Hypothalamus (tissue), 51 donors: ENCODE measurements at regions not wholly inside any gene's neighbourhood (a gene's known extent, or its start where the extent isn't known, plus 50 kb on each side); places are given as distances from the start of the nearest gene placed in this dataset.

Experiments used
- DNase-seq, 51 donors: peaks; one replicate each; lab custom pipeline; 2025; lab: John Stamatoyannopoulos, UW

DNA sequence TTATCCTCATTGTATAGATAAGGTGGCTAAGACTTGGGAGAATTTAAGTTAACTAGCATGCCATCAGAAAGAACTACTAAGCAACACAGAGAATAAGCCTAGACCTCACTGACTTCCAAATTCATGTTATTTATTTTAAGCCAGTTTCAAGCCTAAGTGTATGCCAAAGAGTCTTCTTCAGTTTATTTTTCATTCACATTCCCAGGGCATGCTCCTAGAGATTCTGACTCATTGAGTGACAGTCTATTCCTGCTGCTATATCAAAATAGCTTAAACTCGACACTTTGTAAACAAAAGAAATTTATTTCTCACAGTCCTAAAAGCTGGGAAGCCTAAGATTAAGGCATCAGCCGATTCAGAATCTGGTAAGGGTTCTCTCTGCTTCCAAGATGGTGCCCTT, 467.1 kb downstream of the MBD2 start:
- no peak for DNase-seq

- no peak for DNase-seq
These were observed 467.9 kb downstream of the MBD2 start for GRCh38 chr18:53756610-53756972.

- DNase-seq: no peak
These were observed 468.4 kb downstream of the MBD2 start for GRCh38 chr18:53755914-53756609.

DNA sequence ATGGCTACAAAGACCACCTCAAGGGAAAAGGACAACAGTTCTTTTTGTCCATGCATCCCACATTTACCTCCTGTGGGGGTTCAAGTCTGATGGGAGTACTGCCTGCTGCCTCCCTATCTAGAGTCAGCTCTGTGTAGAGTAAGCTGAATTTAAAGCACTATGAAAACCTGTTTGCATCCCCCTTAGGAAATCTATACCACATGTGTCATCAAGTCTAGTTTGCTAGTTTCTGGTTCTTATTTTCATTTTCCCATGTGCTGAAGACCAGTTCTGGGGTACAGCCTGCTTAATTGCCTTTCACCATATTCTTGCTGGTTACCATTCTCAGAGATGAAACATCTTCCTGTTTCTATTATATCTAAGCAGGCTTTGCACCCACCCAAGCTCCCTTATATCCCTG, 470.3 kb downstream of the MBD2 start:
- DNase-seq: no peak

GRCh38 chr18:53753601-53754000, 470.9 kb downstream of the MBD2 start:
- no peak for DNase-seq

GRCh38 chr18:53752781-53753367, 471.6 kb downstream of the MBD2 start:
- no peak for DNase-seq

DNA sequence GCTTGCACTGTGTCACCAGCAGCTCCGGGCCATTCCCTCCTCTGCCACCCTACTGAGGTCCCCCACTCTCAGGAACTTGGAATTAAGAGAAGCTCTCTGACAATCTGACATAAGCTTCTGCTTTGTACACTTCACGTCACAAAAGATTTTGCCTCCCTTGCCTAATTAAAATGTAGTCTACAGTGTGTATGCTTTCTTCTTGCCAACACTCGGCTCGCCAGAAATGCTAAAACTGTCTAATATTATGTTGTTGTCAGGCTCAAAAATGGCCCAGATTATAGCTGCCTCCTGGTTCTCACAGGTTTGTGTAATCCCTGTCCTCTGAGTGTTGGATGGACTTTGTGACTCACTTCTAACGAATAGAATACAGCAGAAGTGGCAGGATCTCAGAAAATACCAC, 474.7 kb downstream of the MBD2 start:
- DNase-seq: no peak

GRCh38 chr18:53747663-53748160, 476.8 kb downstream of the MBD2 start:
- no peak for DNase-seq

GRCh38 chr18:53747210-53747609, 477.3 kb downstream of the MBD2 start:
- DNase-seq: no peak

- DNase-seq: no peak
These were observed 478.5 kb downstream of the MBD2 start for GRCh38 chr18:53745986-53746385.

DNA sequence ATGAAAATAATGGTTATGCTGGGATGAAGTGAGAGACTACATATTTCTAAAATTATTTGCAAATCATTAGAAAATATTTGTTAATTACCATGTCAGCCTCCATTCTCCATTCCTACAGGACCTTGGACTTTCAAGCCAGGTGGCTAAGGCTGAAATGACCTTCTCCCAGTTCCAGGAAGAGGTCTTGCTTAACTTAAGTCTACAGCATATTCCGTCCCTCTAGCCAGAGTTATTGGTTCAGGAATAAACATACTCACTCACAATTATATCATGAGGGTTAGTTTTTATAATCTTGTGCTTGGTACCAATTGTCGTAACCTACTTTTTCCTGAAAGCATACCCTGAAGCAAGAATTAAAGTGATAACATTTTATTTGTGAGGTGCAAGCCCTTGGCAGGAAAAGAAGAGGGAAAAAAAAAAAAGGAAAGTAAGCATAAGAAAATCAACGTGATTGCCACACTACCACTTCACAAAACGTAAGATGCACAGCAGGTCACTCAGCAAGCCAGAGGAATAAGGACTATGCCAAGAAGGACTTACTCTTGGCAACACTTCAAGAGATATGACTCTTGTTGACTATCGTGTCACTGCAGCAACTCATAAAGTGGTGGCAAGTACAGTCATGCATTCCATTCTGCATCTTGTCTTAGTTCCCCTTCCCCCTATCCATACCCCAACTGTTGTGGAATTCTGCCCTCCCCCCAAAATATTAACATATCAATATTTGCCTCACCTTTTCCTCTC, 479.1 kb downstream of the MBD2 start:
- DNase-seq: no peak

DNA sequence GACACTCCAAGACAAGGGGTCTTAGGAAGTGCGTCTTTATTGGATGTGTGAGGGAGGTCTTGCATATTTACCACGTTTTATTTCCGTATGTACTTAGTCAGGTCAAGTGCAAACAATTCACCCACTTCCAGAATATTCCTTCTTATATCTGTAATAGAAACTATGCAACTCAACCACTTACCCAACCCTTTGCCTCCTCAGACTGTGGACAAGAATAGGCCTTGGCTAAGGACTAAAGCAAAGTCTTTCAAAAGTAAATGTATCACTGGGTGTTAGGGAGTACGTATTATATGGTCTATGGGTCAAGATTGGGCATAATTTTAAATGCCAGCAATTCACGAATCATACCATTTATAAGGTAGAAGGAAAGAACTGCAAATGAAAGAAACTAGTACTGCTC, 484.8 kb downstream of the MBD2 start:
- no peak for DNase-seq

DNA sequence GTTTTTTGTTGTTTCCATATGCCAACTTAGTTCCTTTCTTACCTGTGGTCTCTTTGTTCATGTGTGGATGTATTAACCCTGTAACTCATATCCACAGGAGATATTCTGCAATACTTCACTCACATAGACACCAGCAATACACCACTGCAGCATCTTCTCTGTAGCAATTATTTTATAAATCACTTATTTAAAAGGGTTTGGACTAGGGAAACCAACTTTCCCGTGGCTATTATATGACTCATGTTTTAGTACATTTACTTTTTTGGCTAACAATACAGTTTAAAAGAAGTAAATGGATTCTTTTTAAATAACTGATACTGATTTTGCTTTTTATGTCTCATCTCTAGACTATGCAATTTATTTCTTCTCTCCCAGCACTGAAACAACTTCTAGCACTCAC, 488.9 kb downstream of the MBD2 start:
- no peak for DNase-seq

- no peak for DNase-seq
These were observed 509.1 kb downstream of the MBD2 start for GRCh38 chr18:53715243-53715853.

- no peak for DNase-seq
These were observed 514.4 kb downstream of the MBD2 start for GRCh38 chr18:53710080-53710479.

DNA sequence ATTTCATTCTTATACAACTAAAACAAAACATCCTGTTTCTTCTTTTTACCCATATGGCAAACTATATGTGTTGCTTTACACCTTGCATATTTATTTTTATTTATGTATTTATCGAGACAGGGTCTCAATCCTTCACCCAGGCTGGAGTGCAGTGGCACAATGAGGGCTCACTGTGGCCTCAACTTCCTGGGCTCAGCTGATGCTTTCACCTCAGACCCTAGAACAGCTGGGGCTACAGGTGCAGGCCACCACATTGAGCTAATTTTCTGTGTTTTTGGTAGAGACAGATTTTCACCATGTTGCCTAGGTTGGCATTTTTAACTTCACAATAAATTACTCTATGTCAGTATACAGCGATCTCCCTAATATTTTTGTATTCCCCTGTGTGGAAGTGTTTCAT, 522.0 kb downstream of the MBD2 start:
- no peak for DNase-seq

DNA sequence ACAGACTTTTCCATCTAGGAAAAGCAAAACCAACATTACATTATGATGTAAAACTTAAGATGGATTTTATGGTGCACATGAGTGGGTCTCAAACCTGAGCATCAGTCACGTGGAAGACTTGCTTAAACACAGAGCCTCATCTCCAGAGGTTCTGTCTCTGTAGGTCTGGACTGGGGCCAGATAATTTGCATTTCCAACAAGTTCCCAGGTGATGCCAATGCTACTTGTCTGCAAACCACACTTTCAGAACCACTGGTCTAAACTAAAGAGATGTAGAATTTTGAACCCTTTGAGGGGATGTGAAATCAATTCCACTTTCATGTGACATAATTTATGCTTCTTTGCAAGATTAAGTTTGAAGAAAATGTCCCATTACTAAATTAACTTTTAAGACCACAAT, 522.8 kb downstream of the MBD2 start:
- no peak for DNase-seq

DNA sequence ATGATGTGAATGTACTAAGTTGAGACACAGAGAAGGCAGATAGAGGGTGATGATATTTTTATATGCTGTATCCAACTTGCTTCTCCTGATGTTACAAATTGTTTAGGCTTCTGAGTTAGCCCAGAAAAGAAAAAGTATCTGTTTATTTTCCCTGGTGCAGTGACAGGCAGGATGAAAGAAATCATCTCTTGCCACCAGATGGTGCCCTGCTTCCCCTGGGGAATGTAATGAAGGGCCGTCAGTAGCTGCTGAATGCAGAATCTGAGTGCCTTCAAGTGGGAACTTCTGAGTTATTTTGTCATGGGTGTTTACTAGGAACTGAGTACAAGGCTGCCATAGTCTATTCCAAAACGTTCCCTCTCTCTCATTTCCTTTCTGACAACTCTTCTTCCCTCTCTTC, 525.6 kb downstream of the MBD2 start:
- peak in 18 of 51 donors; percentile 0 to 40 (median 6) for DNase-seq

- DNase-seq: no peak
These were observed 534.6 kb downstream of the MBD2 start for GRCh38 chr18:53689886-53690285.

DNA sequence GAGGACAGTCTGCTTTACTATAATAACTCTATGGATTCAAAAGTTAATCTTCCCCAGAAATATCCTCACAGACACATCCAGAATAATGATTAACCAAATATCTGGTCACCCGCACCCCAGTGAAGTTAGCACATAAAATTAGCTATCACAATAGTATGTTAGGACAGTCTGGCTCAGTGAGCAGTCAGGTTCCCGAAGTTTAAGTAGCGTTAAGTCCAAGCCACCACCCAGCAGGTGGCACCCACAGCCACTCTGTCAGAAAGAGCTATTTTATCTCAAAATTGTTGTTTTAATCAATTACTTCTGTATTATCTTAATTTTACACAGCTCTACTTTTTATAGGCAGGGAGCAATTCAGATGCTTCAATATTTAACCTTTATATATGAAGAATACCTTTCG, 537.5 kb downstream of the MBD2 start:
- no peak for DNase-seq

DNA sequence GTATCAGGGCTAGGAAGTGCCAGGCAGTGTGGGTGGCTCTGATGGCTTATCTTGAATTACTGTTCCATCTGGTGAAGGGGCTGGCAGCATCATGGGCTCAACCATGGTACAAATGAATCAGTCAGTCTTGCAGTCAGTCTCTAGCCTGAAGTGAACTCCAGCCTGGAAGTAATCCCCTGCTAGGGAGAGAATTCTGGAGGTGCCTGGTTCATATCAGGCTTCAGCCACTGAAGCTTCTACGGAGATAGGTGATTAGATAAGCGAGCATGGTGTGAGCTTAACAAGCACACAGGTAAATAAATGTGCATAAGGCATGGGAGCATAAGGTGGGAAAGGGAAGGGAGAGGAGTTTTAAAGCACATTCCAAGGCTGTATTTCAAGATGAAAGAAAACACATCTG, 541.7 kb downstream of the MBD2 start:
- no peak for DNase-seq

DNA sequence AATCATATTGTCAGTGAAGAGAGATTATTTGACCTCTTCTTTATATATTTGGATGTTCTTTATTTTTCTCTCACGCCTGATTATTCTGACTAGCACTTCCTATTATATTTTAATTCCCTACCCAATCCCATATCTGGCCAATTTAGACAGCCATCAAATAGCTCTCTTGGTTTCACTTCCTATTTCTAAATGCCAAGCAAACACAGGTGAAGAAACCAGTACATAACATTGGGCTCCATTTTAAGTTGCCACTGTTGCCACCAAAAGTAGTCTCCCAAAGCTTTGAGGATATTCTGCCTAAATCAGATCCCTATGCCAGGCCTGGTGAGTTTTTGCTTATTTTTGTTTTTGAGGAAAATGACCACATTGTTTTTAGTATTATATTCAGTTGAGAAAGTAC, 547.0 kb downstream of the MBD2 start:
- no peak for DNase-seq
